ENCODE measurements at regions not wholly inside any gene's neighbourhood (a gene's known extent, or its start where the extent isn't known, plus 50 kb on each side); places are given as distances from the start of the nearest gene placed in this dataset.

DNA sequence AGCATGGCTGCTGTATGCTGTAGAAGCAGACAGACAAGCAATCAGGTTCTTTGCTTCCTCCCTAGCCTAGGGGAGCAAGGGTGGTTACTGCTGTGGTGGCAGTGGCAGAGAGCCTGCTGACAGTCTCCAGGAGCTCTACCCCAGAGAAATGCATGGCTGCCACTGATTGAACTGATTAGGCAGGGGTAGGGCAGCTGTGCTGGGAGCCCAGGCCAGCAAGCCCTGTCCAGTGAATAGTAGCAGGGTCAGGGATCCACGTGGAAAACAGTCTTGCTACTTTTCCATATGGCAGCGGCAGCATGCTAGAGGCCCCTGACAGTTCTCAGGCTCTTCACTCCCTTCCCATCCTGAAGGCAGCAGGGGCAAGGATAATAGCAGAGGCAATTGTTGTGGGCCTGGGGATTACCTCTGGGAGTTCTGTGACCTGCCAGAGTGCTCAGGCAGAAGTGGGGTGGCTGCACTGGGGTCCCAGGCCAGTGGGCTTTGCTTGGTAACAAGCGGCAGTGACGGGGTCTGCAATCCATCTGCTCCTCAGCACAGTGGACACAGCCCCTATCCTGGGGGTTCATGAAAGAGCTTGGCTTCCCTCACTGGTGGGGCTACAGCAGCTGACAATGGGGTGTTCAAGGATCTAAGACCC lies 558.8 kb upstream of the GHITM start:
- FAIRE-seq (no peak), DNase-seq (ENCODE audit: low read depth, low spot score) (no peak)
- no peaks in the 10 kb centered on the region for H3K4me1 ChIP-seq (ENCODE audit: control insufficient read depth, extremely low read depth, insufficient read depth, low read length)
- no peaks in the 10 kb centered on the region for H3K79me2 ChIP-seq (ENCODE audit: control insufficient read depth, insufficient read depth, low read length)
- H3K36me3 ChIP-seq (ENCODE audit: control insufficient read depth in 2 of 2, extremely low read depth in 1 of 2, insufficient read depth in 2 of 2, low read length in 2 of 2): no peaks in the 10 kb centered on the region
- no peak overlapping the region for H3K4me3 ChIP-seq (ENCODE audit: control insufficient read depth in 2 of 3, extremely low read depth in 1 of 3, insufficient read depth in 2 of 3, low read depth in 1 of 3, low read length in 3 of 3)
- H3K27ac ChIP-seq (ENCODE audit: control insufficient read depth, insufficient read depth, low read length): no peak overlapping the region
- no peaks in the 10 kb centered on the region for H3K9me1 ChIP-seq (ENCODE audit: control insufficient read depth, extremely low read depth, insufficient read depth, low read length)
- H3K4me2 ChIP-seq (ENCODE audit: control insufficient read depth, extremely low read depth, insufficient read depth, low read depth, low read length): no peak overlapping the region
- no peaks in the 10 kb centered on the region for H3K27me3 ChIP-seq (ENCODE audit: control insufficient read depth, extremely low read depth, insufficient read depth, low read length)
- H4K20me1 ChIP-seq (ENCODE audit: control insufficient read depth, extremely low read depth, insufficient read depth, low read length): no peaks in the 10 kb centered on the region
- TF ChIP-seq, protein P1, sequence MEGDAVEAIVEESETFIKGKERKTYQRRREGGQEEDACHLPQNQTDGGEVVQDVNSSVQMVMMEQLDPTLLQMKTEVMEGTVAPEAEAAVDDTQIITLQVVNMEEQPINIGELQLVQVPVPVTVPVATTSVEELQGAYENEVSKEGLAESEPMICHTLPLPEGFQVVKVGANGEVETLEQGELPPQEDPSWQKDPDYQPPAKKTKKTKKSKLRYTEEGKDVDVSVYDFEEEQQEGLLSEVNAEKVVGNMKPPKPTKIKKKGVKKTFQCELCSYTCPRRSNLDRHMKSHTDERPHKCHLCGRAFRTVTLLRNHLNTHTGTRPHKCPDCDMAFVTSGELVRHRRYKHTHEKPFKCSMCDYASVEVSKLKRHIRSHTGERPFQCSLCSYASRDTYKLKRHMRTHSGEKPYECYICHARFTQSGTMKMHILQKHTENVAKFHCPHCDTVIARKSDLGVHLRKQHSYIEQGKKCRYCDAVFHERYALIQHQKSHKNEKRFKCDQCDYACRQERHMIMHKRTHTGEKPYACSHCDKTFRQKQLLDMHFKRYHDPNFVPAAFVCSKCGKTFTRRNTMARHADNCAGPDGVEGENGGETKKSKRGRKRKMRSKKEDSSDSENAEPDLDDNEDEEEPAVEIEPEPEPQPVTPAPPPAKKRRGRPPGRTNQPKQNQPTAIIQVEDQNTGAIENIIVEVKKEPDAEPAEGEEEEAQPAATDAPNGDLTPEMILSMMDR (optimal IDR thresholded peaks at IDR 0.05 in 1 of 3, IDR thresholded peaks at IDR 0.05 in 1 of 3, conservative IDR thresholded peaks at IDR 0.05 in 1 of 3; ENCODE audit: extremely low read depth in 1 of 3, insufficient read depth in 2 of 3, low read length in 3 of 3): no peak
- TF ChIP-seq EZH2 (IDR thresholded peaks at IDR 0.05; ENCODE audit: low read length): no peak
- no peak overlapping the region for H2AFZ ChIP-seq (ENCODE audit: control insufficient read depth, low read length)
- no peak overlapping the region for H3K9ac ChIP-seq (ENCODE audit: control insufficient read depth, extremely low read depth, insufficient read depth, low read length)
- H3K9me3 ChIP-seq (ENCODE audit: control insufficient read depth, low read depth, low read length): no peaks in the 10 kb centered on the region
- dilution Hi-C loops (cut with MboI; ENCODE audit: extremely low pct_ligation_motif_present, low sequenced_read_pairs): no loop called here

DNA sequence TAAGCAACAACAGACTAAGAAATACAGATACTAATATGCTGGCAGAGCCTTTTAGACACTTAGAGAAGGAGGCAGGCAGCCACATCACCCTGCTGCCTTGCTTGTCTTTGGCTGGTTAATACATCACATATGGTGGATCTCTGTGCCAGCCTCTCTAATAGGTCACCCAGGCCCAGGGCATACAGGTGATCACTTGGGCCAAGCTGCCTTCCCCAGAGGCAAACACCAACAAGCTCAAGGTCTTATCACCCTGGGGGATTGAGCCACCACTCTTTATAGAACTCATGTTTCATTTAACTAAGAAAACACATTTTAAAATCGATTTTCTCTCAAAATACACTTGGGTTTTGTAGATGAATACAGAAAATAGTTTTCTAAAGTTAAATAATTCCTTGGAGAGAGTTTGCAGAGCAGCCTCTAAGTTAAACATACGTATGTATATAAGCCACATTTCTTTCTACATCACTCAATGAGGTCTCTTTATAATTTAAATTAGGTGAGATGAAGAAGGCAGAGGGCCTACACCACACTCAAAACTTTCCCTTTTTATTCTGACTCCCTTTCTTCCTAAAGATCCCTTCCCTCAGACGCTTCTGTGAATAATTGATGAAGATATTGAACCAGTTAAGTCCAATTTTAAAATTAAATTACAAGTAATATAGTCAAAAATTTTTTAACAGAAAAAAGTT lies 556.8 kb upstream of the GHITM start:
- Histone ChIP-seq H4K20me1 (ENCODE audit: control insufficient read depth, extremely low read depth, insufficient read depth, low read length) (no peaks in the 10 kb centered on the region), H3K4me3 (ENCODE audit: control insufficient read depth in 2 of 3, extremely low read depth in 1 of 3, insufficient read depth in 2 of 3, low read depth in 1 of 3, low read length in 3 of 3) (no peak overlapping the region), H3K4me2 (ENCODE audit: control insufficient read depth, extremely low read depth, insufficient read depth, low read depth, low read length) (no peak overlapping the region), H3K9ac (ENCODE audit: control insufficient read depth, extremely low read depth, insufficient read depth, low read length) (no peak overlapping the region), H3K79me2 (ENCODE audit: control insufficient read depth, insufficient read depth, low read length) (no peaks in the 10 kb centered on the region), H3K27ac (ENCODE audit: control insufficient read depth, insufficient read depth, low read length) (no peak overlapping the region), H3K27me3 (ENCODE audit: control insufficient read depth, extremely low read depth, insufficient read depth, low read length) (no peaks in the 10 kb centered on the region), H3K36me3 (ENCODE audit: control insufficient read depth in 2 of 2, extremely low read depth in 1 of 2, insufficient read depth in 2 of 2, low read length in 2 of 2) (no peaks in the 10 kb centered on the region), H3K4me1 (ENCODE audit: control insufficient read depth, extremely low read depth, insufficient read depth, low read length) (no peaks in the 10 kb centered on the region), H3K9me3 (ENCODE audit: control insufficient read depth, low read depth, low read length) (no peaks in the 10 kb centered on the region), H2AFZ (ENCODE audit: control insufficient read depth, low read length) (no peak overlapping the region), H3K9me1 (ENCODE audit: control insufficient read depth, extremely low read depth, insufficient read depth, low read length) (no peaks in the 10 kb centered on the region)
- dilution Hi-C loops (cut with MboI; ENCODE audit: extremely low pct_ligation_motif_present, low sequenced_read_pairs): no loop called here
- FAIRE-seq (no peak), DNase-seq (ENCODE audit: low read depth, low spot score) (no peak)
- TF ChIP-seq, protein P1 (optimal IDR thresholded peaks at IDR 0.05 in 1 of 3, IDR thresholded peaks at IDR 0.05 in 1 of 3, conservative IDR thresholded peaks at IDR 0.05 in 1 of 3; ENCODE audit: extremely low read depth in 1 of 3, insufficient read depth in 2 of 3, low read length in 3 of 3): no peak
- TF ChIP-seq EZH2 (IDR thresholded peaks at IDR 0.05; ENCODE audit: low read length): no peak

Data from keratinocyte (primary cell).